ENCODE measurements at regions not wholly inside any gene's neighbourhood (a gene's known extent, or its start where the extent isn't known, plus 50 kb on each side); places are given as distances from the start of the nearest gene placed in this dataset.

GRCh38 chr4:189780391-189780790 is 160.3 kb upstream of the FRG1 start:
- no peak for TF ChIP-seq CTCF (IDR thresholded peaks at IDR 0.05)
- TF ChIP-seq REST (IDR thresholded peaks at IDR 0.05; ENCODE audit: insufficient read depth in 1 of 2, low read depth in 2 of 2, low read length in 1 of 2), result no peak
